GM23338 (cell line): ENCODE measurements at regions not wholly inside any gene's neighbourhood (a gene's known extent, or its start where the extent isn't known, plus 50 kb on each side); places are given as distances from the start of the nearest gene placed in this dataset.

Source experiments
- ATAC-seq: fragments of 200-7000 bp; cut with Tn5 transposase; 3 replicates; pipeline ENCODE4 v1.9.1; 2020
- DNase-seq: peaks from one replicate; pipeline ENCODE4 v3.0.0-alpha.2; 2015; ENCODE audit warnings: low spot score
- H2AFZ ChIP-seq: fragments of 200-600 bp; sonication (generic); 2 replicates; pipeline ENCODE4 v1.8.0; 2016; ENCODE audit warnings: antibody characterized with exemption, mild to moderate bottlenecking, moderate library complexity
- H3F3A ChIP-seq: fragments of 200-600 bp; sonication (generic); replicated peaks from 2 replicates; pipeline ENCODE4 v1.8.0; 2017; ENCODE audit warnings: antibody characterized with exemption, mixed run types, low read depth
- H3K27ac ChIP-seq: fragments of 200-600 bp; sonication (generic); 2 replicates; pipeline ENCODE4 v1.6.1; 2016; ENCODE audit warnings: low read depth
- H3K27me3 ChIP-seq: fragments of 200-600 bp; sonication (generic); 2 replicates; pipeline ENCODE4 v1.8.0; 2016; ENCODE audit warnings: mild to moderate bottlenecking, mixed run types, moderate library complexity; ENCODE audit not compliant: insufficient read depth
- H3K36me3 ChIP-seq: fragments of 200-600 bp; sonication (generic); 2 replicates; pipeline ENCODE4 v1.8.0; 2016; ENCODE audit warnings: mild to moderate bottlenecking; ENCODE audit not compliant: insufficient read depth
- H3K4me1 ChIP-seq: fragments of 200-600 bp; sonication (generic); 2 replicates; pipeline ENCODE4 v1.8.0; 2016; ENCODE audit warnings: mild to moderate bottlenecking, moderate library complexity; ENCODE audit not compliant: insufficient read depth
- H3K4me2 ChIP-seq: fragments of 200-600 bp; sonication (generic); 2 replicates; pipeline ENCODE4 v1.7.1; 2017; ENCODE audit warnings: mixed run types
- H3K4me3 ChIP-seq: fragments of 200-600 bp; sonication (generic); 2 replicates; pipeline ENCODE4 v1.6.1; 2016; ENCODE audit warnings: mixed run types
- H3K79me2 ChIP-seq: fragments of 200-600 bp; sonication (generic); replicated peaks from 2 replicates; pipeline ENCODE4 v1.8.0; 2017; ENCODE audit warnings: mild to moderate bottlenecking; ENCODE audit not compliant: insufficient read depth
- H3K9me2 ChIP-seq: fragments of 200-600 bp; sonication (generic); 2 replicates; pipeline ENCODE4 v1.8.0; 2017; ENCODE audit not compliant: insufficient read depth
- H4K20me1 ChIP-seq: fragments of 200-600 bp; sonication (generic); replicated peaks from 2 replicates; pipeline ENCODE4 v1.8.0; 2017; ENCODE audit warnings: mild to moderate bottlenecking; ENCODE audit not compliant: insufficient read depth
- H3K27ac Mint-ChIP-seq: 2 replicates; pipeline ENCODE4 v1.8.0; 2020; ENCODE audit warnings: inconsistent platforms, mild to moderate bottlenecking, moderate library complexity, mixed read lengths
- H3K27me3 Mint-ChIP-seq: 3 replicates; pipeline ENCODE4 v1.8.0; 2022; ENCODE audit warnings: low read depth, mild to moderate bottlenecking, moderate library complexity, mixed read lengths, inconsistent platforms; ENCODE audit not compliant: insufficient read depth, poor library complexity
- H3K36me3 Mint-ChIP-seq: 3 replicates; pipeline ENCODE4 v1.8.0; 2021; ENCODE audit warnings: low read depth, mild to moderate bottlenecking, inconsistent platforms, moderate library complexity, mixed read lengths
- H3K4me1 Mint-ChIP-seq: 3 replicates; pipeline ENCODE4 v1.8.0; 2020; ENCODE audit warnings: mild to moderate bottlenecking, inconsistent platforms, mixed read lengths
- H3K4me3 Mint-ChIP-seq: 3 replicates; pipeline ENCODE4 v1.8.0; 2021; ENCODE audit warnings: moderate library complexity, mild to moderate bottlenecking, inconsistent platforms, mixed read lengths
- H3K9me3 Mint-ChIP-seq: 3 replicates; pipeline ENCODE4 v1.8.0; 2020; ENCODE audit warnings: moderate library complexity, mild to moderate bottlenecking, inconsistent platforms, mixed read lengths
- CREB1 ChIP-seq: fragments of 250-450 bp; sonication (Bioruptor Pico); IDR thresholded peaks from 2 replicates; pipeline ENCODE4 v1.5.0; 2020; ENCODE audit warnings: low read depth, mild to moderate bottlenecking, moderate library complexity
- EZH2 ChIP-seq: fragments of 200-600 bp; sonication (generic); IDR thresholded peaks from one replicate; pipeline ENCODE4 v1.8.0; 2017; ENCODE audit warnings: antibody characterized with exemption, mild to moderate bottlenecking, low read depth; ENCODE audit not compliant: unreplicated experiment
- EZH2phosphoT487 ChIP-seq: fragments of 200-600 bp; sonication (generic); IDR thresholded peaks from one replicate; pipeline ENCODE4 v1.8.1; 2018; ENCODE audit warnings: antibody characterized with exemption; ENCODE audit not compliant: unreplicated experiment
- JUNB ChIP-seq: IDR thresholded peaks from one replicate; pipeline ENCODE4 v1.6.1; 2016; ENCODE audit warnings: antibody characterized with exemption; ENCODE audit not compliant: unreplicated experiment
- NANOG ChIP-seq: IDR thresholded peaks from 2 replicates; pipeline ENCODE4 v1.6.1; 2016; ENCODE audit warnings: antibody characterized with exemption, borderline replicate concordance
- POLR2AphosphoS5 ChIP-seq: IDR thresholded peaks from 2 replicates; pipeline ENCODE4 v1.6.1; 2016; ENCODE audit warnings: antibody characterized with exemption, low read depth
- STAT1 ChIP-seq: IDR thresholded peaks from one replicate; pipeline ENCODE4 v1.6.1; 2016; ENCODE audit warnings: antibody characterized with exemption; ENCODE audit not compliant: unreplicated experiment
- ZNF114 ChIP-seq: fragments of 250-450 bp; sonication (Bioruptor Pico); IDR thresholded peaks from 2 replicates; pipeline ENCODE4 v1.5.0; 2020; ENCODE audit warnings: mild to moderate bottlenecking, moderate library complexity
- ZNF331 ChIP-seq: fragments of 250-450 bp; sonication (Bioruptor Pico); IDR thresholded peaks from 2 replicates; pipeline ENCODE4 v1.5.0; 2020; ENCODE audit warnings: low read depth, mild to moderate bottlenecking, moderate library complexity
- TF ChIP-seq, protein P1 (sequence below): IDR thresholded peaks from 2 replicates; pipeline ENCODE4 v1.6.1; 2016; ENCODE audit warnings: antibody characterized with exemption
- TF ChIP-seq, protein P2 (sequence below): IDR thresholded peaks from one replicate; pipeline ENCODE4 v1.6.1; 2018; ENCODE audit warnings: antibody characterized with exemption; ENCODE audit not compliant: unreplicated experiment
- TF ChIP-seq, protein P3 (sequence below), 2 experiments: fragments of 200-600 bp in 1 of 2; sonication (generic) in 1 of 2; conservative IDR thresholded peaks; 2 replicates each; pipeline versions ENCODE4 v1.5.1 to v1.6.1; 2016 to 2017; ENCODE audit warnings: antibody characterized with exemption in 2 of 2, low read depth in 2 of 2, mild to moderate bottlenecking in 2 of 2, moderate library complexity in 1 of 2

GRCh38 chr16:65998443-65998842 is 368.0 kb upstream of the CDH5 start:
- Mint-ChIP-seq H3K4me3 (no peak overlapping the region), H3K4me1 (0 out of 3 replicates have a peak, but pooled peaks cover 3% of the 10 kb centered on the region), H3K27ac (no peak overlapping the region), H3K36me3 (peaks cover 3% of the 10 kb centered on the region; the same call in 1 of the 3 replicates), H3K27me3 (no peaks in the 10 kb centered on the region), H3K9me3 (peaks cover 9% of the 10 kb centered on the region; the same call in 2 of the 3 replicates)
- ATAC-seq = no peak
- no peak overlapping the region for H3K27ac ChIP-seq
- TF ChIP-seq EZH2phosphoT487 = no peak
- TF ChIP-seq, protein P1, sequence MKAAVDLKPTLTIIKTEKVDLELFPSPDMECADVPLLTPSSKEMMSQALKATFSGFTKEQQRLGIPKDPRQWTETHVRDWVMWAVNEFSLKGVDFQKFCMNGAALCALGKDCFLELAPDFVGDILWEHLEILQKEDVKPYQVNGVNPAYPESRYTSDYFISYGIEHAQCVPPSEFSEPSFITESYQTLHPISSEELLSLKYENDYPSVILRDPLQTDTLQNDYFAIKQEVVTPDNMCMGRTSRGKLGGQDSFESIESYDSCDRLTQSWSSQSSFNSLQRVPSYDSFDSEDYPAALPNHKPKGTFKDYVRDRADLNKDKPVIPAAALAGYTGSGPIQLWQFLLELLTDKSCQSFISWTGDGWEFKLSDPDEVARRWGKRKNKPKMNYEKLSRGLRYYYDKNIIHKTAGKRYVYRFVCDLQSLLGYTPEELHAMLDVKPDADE = no peak
- no peak for TF ChIP-seq POLR2AphosphoS5
- no peak for TF ChIP-seq EZH2
- TF ChIP-seq STAT1 = no peak
- TF ChIP-seq, protein P2, sequence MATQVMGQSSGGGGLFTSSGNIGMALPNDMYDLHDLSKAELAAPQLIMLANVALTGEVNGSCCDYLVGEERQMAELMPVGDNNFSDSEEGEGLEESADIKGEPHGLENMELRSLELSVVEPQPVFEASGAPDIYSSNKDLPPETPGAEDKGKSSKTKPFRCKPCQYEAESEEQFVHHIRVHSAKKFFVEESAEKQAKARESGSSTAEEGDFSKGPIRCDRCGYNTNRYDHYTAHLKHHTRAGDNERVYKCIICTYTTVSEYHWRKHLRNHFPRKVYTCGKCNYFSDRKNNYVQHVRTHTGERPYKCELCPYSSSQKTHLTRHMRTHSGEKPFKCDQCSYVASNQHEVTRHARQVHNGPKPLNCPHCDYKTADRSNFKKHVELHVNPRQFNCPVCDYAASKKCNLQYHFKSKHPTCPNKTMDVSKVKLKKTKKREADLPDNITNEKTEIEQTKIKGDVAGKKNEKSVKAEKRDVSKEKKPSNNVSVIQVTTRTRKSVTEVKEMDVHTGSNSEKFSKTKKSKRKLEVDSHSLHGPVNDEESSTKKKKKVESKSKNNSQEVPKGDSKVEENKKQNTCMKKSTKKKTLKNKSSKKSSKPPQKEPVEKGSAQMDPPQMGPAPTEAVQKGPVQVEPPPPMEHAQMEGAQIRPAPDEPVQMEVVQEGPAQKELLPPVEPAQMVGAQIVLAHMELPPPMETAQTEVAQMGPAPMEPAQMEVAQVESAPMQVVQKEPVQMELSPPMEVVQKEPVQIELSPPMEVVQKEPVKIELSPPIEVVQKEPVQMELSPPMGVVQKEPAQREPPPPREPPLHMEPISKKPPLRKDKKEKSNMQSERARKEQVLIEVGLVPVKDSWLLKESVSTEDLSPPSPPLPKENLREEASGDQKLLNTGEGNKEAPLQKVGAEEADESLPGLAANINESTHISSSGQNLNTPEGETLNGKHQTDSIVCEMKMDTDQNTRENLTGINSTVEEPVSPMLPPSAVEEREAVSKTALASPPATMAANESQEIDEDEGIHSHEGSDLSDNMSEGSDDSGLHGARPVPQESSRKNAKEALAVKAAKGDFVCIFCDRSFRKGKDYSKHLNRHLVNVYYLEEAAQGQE = no peak
- TF ChIP-seq CREB1 = no peak
- H2AFZ ChIP-seq = no peak overlapping the region
- H4K20me1 ChIP-seq = no peaks in the 10 kb centered on the region
- H3K4me3 ChIP-seq = no peak overlapping the region
- H3F3A ChIP-seq = no peaks in the 10 kb centered on the region
- no peaks in the 10 kb centered on the region for H3K27me3 ChIP-seq
- 0 out of 2 replicates have a peak, but pooled peaks cover 3% of the 10 kb centered on the region for H3K9me2 ChIP-seq
- no peaks in the 10 kb centered on the region for H3K4me1 ChIP-seq
- H3K4me2 ChIP-seq = no peak overlapping the region
- no peaks in the 10 kb centered on the region for H3K36me3 ChIP-seq
- H3K79me2 ChIP-seq = no peaks in the 10 kb centered on the region
- no peak for DNase-seq

DNA sequence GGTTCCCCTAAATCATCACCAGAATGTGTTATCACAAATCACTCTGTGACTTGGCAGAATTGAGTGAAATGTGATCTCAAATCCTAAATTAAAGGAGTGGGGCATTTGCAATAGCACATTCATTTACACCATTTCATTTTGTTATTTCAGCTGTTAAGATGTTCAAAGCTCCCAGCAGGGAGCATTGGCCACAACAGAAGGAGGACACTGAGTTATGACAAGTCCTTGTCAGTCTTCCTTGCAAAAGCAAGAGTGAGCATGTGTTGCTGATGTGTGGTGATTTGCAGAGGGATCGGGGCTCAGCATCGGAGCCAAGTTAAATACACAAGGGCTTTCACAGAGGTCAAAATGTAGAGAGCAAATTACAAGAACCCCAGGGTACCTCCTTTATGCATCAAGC is 372.2 kb upstream of the CDH5 start:
- Mint-ChIP-seq H3K27ac (no peak overlapping the region), H3K4me1 (0 out of 3 replicates have a peak, but pooled peaks cover 3% of the 10 kb centered on the region), H3K9me3 (peaks cover 9% of the 10 kb centered on the region; the same call in 2 of the 3 replicates), H3K27me3 (no peaks in the 10 kb centered on the region), H3K4me3 (no peak overlapping the region), H3K36me3 (peaks cover 3% of the 10 kb centered on the region; the same call in 1 of the 3 replicates)
- Histone ChIP-seq H3K4me3 (no peak overlapping the region), H3K9me2 (0 out of 2 replicates have a peak, but pooled peaks cover 4% of the 10 kb centered on the region), H3K4me1 (no peaks in the 10 kb centered on the region), H2AFZ (no peak overlapping the region), H3K36me3 (no peaks in the 10 kb centered on the region), H3K4me2 (no peak overlapping the region), H3K79me2 (no peaks in the 10 kb centered on the region), H3F3A (no peaks in the 10 kb centered on the region), H3K27ac (no peak overlapping the region), H4K20me1 (no peaks in the 10 kb centered on the region), H3K27me3 (no peaks in the 10 kb centered on the region)
- ATAC-seq (no peak), DNase-seq (no peak)
- no peak for TF ChIP-seq CREB1
- TF ChIP-seq ZNF331 (CRISPR knock-in tag) = no peak
- no peak for TF ChIP-seq STAT1
- no peak for TF ChIP-seq EZH2phosphoT487
- no peak for TF ChIP-seq JUNB
- no peak for TF ChIP-seq ZNF114 (CRISPR knock-in tag)
- no peak for TF ChIP-seq EZH2
- TF ChIP-seq, protein P3, sequence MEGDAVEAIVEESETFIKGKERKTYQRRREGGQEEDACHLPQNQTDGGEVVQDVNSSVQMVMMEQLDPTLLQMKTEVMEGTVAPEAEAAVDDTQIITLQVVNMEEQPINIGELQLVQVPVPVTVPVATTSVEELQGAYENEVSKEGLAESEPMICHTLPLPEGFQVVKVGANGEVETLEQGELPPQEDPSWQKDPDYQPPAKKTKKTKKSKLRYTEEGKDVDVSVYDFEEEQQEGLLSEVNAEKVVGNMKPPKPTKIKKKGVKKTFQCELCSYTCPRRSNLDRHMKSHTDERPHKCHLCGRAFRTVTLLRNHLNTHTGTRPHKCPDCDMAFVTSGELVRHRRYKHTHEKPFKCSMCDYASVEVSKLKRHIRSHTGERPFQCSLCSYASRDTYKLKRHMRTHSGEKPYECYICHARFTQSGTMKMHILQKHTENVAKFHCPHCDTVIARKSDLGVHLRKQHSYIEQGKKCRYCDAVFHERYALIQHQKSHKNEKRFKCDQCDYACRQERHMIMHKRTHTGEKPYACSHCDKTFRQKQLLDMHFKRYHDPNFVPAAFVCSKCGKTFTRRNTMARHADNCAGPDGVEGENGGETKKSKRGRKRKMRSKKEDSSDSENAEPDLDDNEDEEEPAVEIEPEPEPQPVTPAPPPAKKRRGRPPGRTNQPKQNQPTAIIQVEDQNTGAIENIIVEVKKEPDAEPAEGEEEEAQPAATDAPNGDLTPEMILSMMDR (conservative IDR thresholded peaks at IDR 0.05; ENCODE audit: low read depth in 2 of 2) = no peak
- no peak for TF ChIP-seq NANOG
- TF ChIP-seq POLR2AphosphoS5 = no peak
- TF ChIP-seq, protein P2 = no peak
- TF ChIP-seq, protein P1 = no peak
